Sigmoid colon (tissue), 4 donors: ENCODE measurements at regions not wholly inside any gene's neighbourhood (a gene's known extent, or its start where the extent isn't known, plus 50 kb on each side); places are given as distances from the start of the nearest gene placed in this dataset.

Experiments used
- CTCF ChIP-seq, 4 experiments: fragments of 450-650 bp in 3 of 4; fragments of 200-600 bp in 1 of 4; IDR thresholded peaks; one replicate each; pipeline ENCODE4 v1.5.1; 2016 to 2019; ENCODE audit warnings: antibody characterized with exemption in 4 of 4, mild to moderate bottlenecking in 3 of 4, moderate library complexity in 2 of 4
- EP300 ChIP-seq, 4 donors: sonication (generic); formaldehyde crosslinking; IDR thresholded peaks; one replicate each; pipeline ENCODE4 v1.6.1; 2017; ENCODE audit warnings: antibody characterized with exemption in 4 of 4
- POLR2A ChIP-seq, 2 donors: fragments of 450-650 bp; IDR thresholded peaks; one replicate each; pipeline ENCODE4 v1.6.1; 2016; ENCODE audit warnings: antibody characterized with exemption in 2 of 2, mild to moderate bottlenecking in 2 of 2, moderate library complexity in 2 of 2
- POLR2AphosphoS5 ChIP-seq, 4 donors: sonication (generic); formaldehyde crosslinking; IDR thresholded peaks; one replicate each; pipeline ENCODE4 v1.6.1; 2017; ENCODE audit warnings: antibody characterized with exemption in 4 of 4

- TF ChIP-seq CTCF (IDR thresholded peaks at IDR 0.05) (no peak), POLR2A (IDR thresholded peaks at IDR 0.05) (no peak), POLR2AphosphoS5 (IDR thresholded peaks at IDR 0.05) (no peak), EP300 (IDR thresholded peaks at IDR 0.05) (no peak)
Measured at GRCh38 chr4:187798385-187798784, 197.2 kb upstream of the ZFP42 start.
